Kidney epithelial cell (primary cell): ENCODE measurements at regions not wholly inside any gene's neighbourhood (a gene's known extent, or its start where the extent isn't known, plus 50 kb on each side); places are given as distances from the start of the nearest gene placed in this dataset.

Source experiments
- DNase-seq: peaks from one replicate; pipeline ENCODE4 v3.0.0-alpha.2; 2010; ENCODE audit warnings: low read depth
- H3K27me3 ChIP-seq: 2 replicates; pipeline ENCODE4 v1.6.0; 2011; ENCODE audit warnings: low read length; ENCODE audit not compliant: control insufficient read depth, insufficient read depth
- H3K36me3 ChIP-seq: 2 replicates; pipeline ENCODE4 v1.5.1; 2011; ENCODE audit warnings: low read length; ENCODE audit not compliant: control insufficient read depth, insufficient read depth
- H3K4me3 ChIP-seq: 2 replicates; pipeline ENCODE4 v1.5.1; 2011; ENCODE audit warnings: low read depth, mild to moderate bottlenecking, control low read depth, low read length
- TF ChIP-seq, protein P1 (sequence below): IDR thresholded peaks from 2 replicates; pipeline ENCODE4 v1.5.1; 2011; ENCODE audit warnings: mild to moderate bottlenecking, moderate library complexity, low read length, control low read depth, inconsistent platforms; ENCODE audit not compliant: insufficient read depth, poor library complexity, severe bottlenecking

DNA sequence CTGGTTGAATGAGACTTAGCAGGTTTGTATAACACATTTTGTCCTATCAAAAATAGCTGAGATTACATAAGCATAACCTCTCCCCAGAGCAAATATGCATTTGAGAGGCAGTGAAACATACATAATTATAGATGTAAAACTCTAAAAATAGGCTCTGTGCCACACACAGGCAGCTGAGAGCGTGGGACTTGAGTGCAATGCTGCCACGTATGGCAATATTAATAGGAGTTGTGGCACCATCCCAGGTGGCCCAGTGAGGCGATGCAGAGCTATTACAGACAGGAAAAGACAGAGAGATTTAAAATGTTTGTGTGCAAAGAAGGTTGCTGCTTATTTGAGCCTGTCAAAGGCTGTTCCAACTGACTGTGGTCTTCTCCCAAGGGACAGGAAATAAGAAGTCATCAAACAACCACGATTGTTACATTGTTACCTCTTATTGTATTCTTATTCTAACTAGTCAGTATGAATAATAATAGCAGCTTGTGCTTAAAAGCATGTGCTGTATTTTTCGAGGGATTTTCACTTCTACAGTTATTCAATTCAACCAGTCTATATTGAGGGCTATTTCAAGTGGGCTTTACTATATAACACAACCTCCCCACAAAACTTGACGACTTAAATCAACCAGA is 116.5 kb downstream of the SALL1 start:
- Histone ChIP-seq H3K27me3 (no peaks in the 10 kb centered on the region), H3K36me3 (no peaks in the 10 kb centered on the region), H3K4me3 (no peak overlapping the region)
- no peak for DNase-seq
- TF ChIP-seq, protein P1, sequence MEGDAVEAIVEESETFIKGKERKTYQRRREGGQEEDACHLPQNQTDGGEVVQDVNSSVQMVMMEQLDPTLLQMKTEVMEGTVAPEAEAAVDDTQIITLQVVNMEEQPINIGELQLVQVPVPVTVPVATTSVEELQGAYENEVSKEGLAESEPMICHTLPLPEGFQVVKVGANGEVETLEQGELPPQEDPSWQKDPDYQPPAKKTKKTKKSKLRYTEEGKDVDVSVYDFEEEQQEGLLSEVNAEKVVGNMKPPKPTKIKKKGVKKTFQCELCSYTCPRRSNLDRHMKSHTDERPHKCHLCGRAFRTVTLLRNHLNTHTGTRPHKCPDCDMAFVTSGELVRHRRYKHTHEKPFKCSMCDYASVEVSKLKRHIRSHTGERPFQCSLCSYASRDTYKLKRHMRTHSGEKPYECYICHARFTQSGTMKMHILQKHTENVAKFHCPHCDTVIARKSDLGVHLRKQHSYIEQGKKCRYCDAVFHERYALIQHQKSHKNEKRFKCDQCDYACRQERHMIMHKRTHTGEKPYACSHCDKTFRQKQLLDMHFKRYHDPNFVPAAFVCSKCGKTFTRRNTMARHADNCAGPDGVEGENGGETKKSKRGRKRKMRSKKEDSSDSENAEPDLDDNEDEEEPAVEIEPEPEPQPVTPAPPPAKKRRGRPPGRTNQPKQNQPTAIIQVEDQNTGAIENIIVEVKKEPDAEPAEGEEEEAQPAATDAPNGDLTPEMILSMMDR: no peak

DNA sequence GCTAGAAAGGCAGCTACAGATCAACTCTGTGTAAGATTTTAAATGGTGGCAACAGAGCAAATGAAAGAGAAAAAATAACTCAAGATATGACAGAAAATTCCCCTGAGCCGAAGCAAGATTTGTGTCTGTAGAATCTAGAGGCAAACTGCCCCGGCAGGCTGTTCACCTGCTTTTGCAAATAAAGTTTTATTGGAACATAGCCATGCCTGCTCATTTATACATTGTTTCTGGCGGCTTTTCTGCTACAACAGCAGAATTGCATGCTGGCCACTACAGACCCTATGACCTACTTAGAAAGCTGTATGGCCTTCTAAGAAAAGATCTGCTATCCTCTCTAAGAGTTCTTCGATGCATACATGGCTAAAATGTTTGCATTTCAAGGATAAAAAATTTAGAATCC is 119.5 kb downstream of the SALL1 start:
- no peaks in the 10 kb centered on the region for H3K27me3 ChIP-seq
- H3K36me3 ChIP-seq: no peaks in the 10 kb centered on the region
- TF ChIP-seq, protein P1: no peak
- no peak overlapping the region for H3K4me3 ChIP-seq
- no peak for DNase-seq

DNA sequence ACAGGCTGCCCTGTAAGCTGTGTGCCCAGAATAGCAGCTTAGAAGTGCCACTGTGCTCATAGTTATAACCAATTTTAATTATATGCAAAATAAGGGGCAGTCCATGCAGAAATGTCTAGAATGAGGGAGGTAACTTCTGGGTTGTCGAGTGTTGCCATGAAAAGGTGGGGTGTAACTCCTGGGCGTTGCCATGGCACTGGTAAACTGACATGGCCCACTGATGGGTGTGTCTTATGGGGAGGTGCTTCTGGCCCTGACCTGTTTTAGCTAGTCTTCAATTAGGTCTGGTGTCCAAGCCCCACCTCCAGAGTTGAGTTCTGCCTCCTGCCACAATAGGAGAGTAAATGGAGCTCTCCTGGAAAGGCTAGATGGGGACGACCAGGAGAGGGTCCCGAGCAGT is 120.6 kb downstream of the SALL1 start:
- DNase-seq: no peak
- TF ChIP-seq, protein P1: no peak
- Histone ChIP-seq H3K36me3 (no peaks in the 10 kb centered on the region), H3K27me3 (no peaks in the 10 kb centered on the region), H3K4me3 (no peak overlapping the region)

DNA sequence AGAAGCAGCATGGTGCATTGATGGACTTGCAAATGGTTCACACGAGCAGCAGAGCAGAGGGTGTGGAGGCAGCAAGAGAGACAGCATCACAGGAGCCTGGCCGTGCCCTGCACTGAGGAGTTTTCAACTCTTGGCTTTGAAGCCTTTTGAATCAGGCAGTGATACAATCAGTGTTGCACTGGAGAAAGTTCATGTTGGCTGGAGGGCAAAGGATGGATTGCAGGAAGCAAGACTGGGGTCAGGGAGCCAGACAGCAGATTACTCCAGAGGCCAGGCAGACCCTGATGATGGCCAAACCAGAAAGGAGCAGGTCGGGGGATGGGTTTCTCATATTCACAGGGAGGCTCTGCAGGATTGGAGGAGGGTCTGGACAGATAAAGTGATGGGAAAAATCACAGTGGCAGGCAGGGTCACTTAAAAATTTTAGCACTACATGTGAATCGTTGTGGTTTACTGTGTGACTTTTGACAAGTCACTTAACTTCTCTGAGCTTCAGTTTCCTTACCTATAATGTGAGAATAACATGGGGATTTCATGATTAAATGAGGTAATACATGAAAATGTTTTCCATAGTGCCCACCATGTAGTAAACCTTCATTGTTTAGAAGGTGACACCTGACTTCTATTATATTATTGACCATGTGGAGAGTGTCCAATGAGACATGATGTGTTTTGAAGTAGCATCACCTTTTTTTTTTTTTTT is 125.3 kb downstream of the SALL1 start:
- no peaks in the 10 kb centered on the region for H3K36me3 ChIP-seq
- H3K4me3 ChIP-seq: no peak overlapping the region
- no peak for DNase-seq
- H3K27me3 ChIP-seq: no peaks in the 10 kb centered on the region
- TF ChIP-seq, protein P1: no peak

DNA sequence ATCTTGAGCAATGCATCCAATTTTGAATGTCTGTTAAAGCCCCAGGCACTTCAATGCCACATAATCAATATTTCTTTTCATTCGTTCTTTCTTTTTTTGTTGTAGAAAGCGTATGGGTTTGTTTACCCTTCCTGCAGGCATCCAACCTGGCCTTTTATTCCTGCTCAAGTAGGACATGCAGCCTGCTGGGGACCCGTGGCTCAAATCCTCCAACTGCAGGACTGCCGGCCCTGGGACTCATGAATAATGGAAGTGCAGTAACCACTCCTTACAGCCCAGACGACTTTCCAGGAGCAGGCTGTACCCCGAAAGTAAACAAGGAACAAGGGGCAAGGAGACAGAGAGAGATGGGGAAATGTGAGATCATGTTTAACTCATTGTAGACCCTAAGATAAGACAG is 126.4 kb downstream of the SALL1 start:
- Histone ChIP-seq H3K36me3 (no peaks in the 10 kb centered on the region), H3K4me3 (no peak overlapping the region), H3K27me3 (no peaks in the 10 kb centered on the region)
- no peak for DNase-seq
- TF ChIP-seq, protein P1: no peak

DNA sequence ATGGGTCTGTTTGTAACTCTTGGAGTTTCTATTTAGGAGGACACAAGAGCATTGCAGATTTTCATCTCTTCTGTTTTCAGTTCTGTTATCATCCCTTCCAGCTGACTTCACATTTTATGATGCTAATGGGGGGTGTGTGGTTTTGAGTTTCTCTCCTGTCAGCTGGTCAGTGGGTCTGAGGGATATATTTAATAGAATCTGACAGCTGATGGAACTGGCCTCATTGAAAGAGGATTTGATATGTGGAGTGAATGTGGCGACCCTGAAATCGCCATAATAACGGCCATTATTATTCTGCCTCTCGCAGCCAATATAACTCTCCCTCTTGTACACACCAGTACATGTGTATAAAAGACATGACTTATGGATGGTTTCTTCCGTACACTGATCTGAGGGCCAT is 128.1 kb downstream of the SALL1 start:
- TF ChIP-seq, protein P1: no peak
- Histone ChIP-seq H3K4me3 (no peak overlapping the region), H3K36me3 (no peaks in the 10 kb centered on the region), H3K27me3 (no peaks in the 10 kb centered on the region)
- DNase-seq: no peak
